SK-N-SH (cell line): ENCODE measurements at regions not wholly inside any gene's neighbourhood (a gene's known extent, or its start where the extent isn't known, plus 50 kb on each side); places are given as distances from the start of the nearest gene placed in this dataset.

Experiments
- CTCF ChIA-PET: fragments of 300-600, 350-600 bp; formaldehyde crosslinking; extraction: SDS; loops from one replicate; lab custom pipeline; 2021; lab: Yijun Ruan, JAX
- POLR2A ChIA-PET: fragments of 350-600 bp; sonication (Branson Sonifier 250); formaldehyde crosslinking; extraction: SDS; loops from one replicate; lab custom pipeline; 2020; ENCODE audit warnings: antibody characterized with exemption, inconsistent platforms; lab: Yijun Ruan, JAX
- DNase-seq: peaks from one replicate; pipeline ENCODE4 v3.0.0; 2012
- H2AFZ ChIP-seq: fragments of 200-600 bp; sonication (generic); 2 replicates; pipeline ENCODE4 v1.8.1; 2016; ENCODE audit warnings: antibody characterized with exemption, mild to moderate bottlenecking, low read depth
- H3F3A ChIP-seq: fragments of 200-600 bp; sonication (generic); replicated peaks from 2 replicates; pipeline ENCODE3; 2016; ENCODE audit warnings: antibody characterized with exemption, mild to moderate bottlenecking; ENCODE audit not compliant: insufficient read depth
- H3K27ac ChIP-seq, 2 experiments: fragments of 200-500 bp in 1 of 2; fragments of 200-600 bp in 1 of 2; sonication (Bioruptor generic) in 1 of 2; sonication (generic), shearing (Covaris generic) in 1 of 2; 2 replicates each; pipeline versions ENCODE4 v1.5.1 to v1.6.1; 2014 to 2016; ENCODE audit warnings: low read depth in 2 of 2, inconsistent platforms in 1 of 2, low read length in 1 of 2, mild to moderate bottlenecking in 1 of 2, mixed read lengths in 1 of 2
- H3K27me3 ChIP-seq: fragments of 200-600 bp; sonication (generic), shearing (Covaris generic); 2 replicates; pipeline ENCODE4 v1.6.1; 2016; ENCODE audit warnings: mixed run types; ENCODE audit not compliant: insufficient read depth
- H3K36me3 ChIP-seq, 2 experiments: fragments of 200-500 bp in 1 of 2; fragments of 200-600 bp in 1 of 2; sonication (Bioruptor generic) in 1 of 2; sonication (generic) in 1 of 2; replicated peaks in 1 of 2; 2 replicates each; pipeline versions ENCODE3 to v1.5.1; 2014 to 2016; ENCODE audit warnings: low read length in 1 of 2, mild to moderate bottlenecking in 1 of 2; ENCODE audit not compliant: insufficient read depth in 2 of 2, control insufficient read depth in 1 of 2
- H3K4me1 ChIP-seq, 2 experiments: fragments of 200-500 bp in 1 of 2; fragments of 200-600 bp in 1 of 2; sonication (Bioruptor generic) in 1 of 2; sonication (generic), shearing (Covaris generic) in 1 of 2; 2 replicates each; pipeline versions ENCODE4 v1.5.1 to v1.6.1; 2014 to 2016; ENCODE audit warnings: low read depth in 1 of 2, low read length in 1 of 2, mixed run types in 1 of 2; ENCODE audit not compliant: insufficient read depth in 2 of 2, control insufficient read depth in 1 of 2
- H3K4me2 ChIP-seq: fragments of 200-600 bp; sonication (generic), shearing (Covaris generic); 2 replicates; pipeline ENCODE4 v1.6.1; 2017; ENCODE audit warnings: mixed run types
- H3K4me3 ChIP-seq, 2 experiments: fragments of 200-500 bp in 1 of 2; fragments of 200-600 bp in 1 of 2; sonication (Bioruptor generic) in 1 of 2; sonication (generic), shearing (Covaris generic) in 1 of 2; 2 replicates each; pipeline versions ENCODE4 v1.5.1 to v1.8.1; 2014 to 2016; ENCODE audit warnings: low read depth in 2 of 2, inconsistent platforms in 1 of 2, low read length in 1 of 2, mild to moderate bottlenecking in 1 of 2, mixed read lengths in 1 of 2, moderate library complexity in 1 of 2
- H3K79me2 ChIP-seq: fragments of 200-600 bp; sonication (generic); 2 replicates; pipeline ENCODE4 v1.8.1; 2017; ENCODE audit warnings: mild to moderate bottlenecking; ENCODE audit not compliant: insufficient read depth
- H3K9ac ChIP-seq: fragments of 200-600 bp; sonication (generic); 2 replicates; pipeline ENCODE4 v1.6.1; 2017; ENCODE audit warnings: mixed run types
- H3K9me2 ChIP-seq: fragments of 200-600 bp; sonication (generic); 2 replicates; pipeline ENCODE4 v1.6.1; 2017; ENCODE audit warnings: mixed run types
- H3K9me3 ChIP-seq: fragments of 200-600 bp; sonication (generic); 2 replicates; pipeline ENCODE4 v1.6.1; 2017; ENCODE audit warnings: mixed run types, mild to moderate bottlenecking, moderate library complexity
- H4K20me1 ChIP-seq: fragments of 200-600 bp; sonication (generic); 2 replicates; pipeline ENCODE4 v1.6.1; 2017; ENCODE audit warnings: mild to moderate bottlenecking, mixed run types; ENCODE audit not compliant: insufficient read depth
- CHD2 ChIP-seq: fragments of 150-350 bp; IDR thresholded peaks from 2 replicates; pipeline ENCODE4 v1.6.1; 2018; ENCODE audit warnings: low read length; ENCODE audit not compliant: partially characterized antibody
- CTCF ChIP-seq: fragments of 200-600 bp; sonication (generic); IDR thresholded peaks from 2 replicates; pipeline ENCODE4 v1.6.1; 2017; ENCODE audit warnings: antibody characterized with exemption, mild to moderate bottlenecking, moderate library complexity
- EZH2phosphoT487 ChIP-seq: fragments of 200-600 bp; sonication (generic); IDR thresholded peaks from 2 replicates; pipeline ENCODE4 v1.6.1; 2017; ENCODE audit warnings: low read depth, mixed run types, mild to moderate bottlenecking, antibody characterized with exemption, moderate library complexity, borderline replicate concordance
- FOSL2 ChIP-seq: IDR thresholded peaks from 2 replicates; pipeline ENCODE4 v1.4.0; 2012; ENCODE audit warnings: low read depth, mild to moderate bottlenecking, moderate library complexity, borderline replicate concordance
- FOXJ3 ChIP-seq: sonication (generic); formaldehyde crosslinking; IDR thresholded peaks from 2 replicates; pipeline ENCODE4 v1.5.1; 2020; ENCODE audit warnings: mild to moderate bottlenecking, missing genetic modification reagents
- GABPA ChIP-seq: IDR thresholded peaks from 2 replicates; pipeline ENCODE4 v1.4.0; 2012; ENCODE audit warnings: low read depth, mild to moderate bottlenecking
- GATA2 ChIP-seq: sonication (generic); formaldehyde crosslinking; IDR thresholded peaks from 2 replicates; pipeline ENCODE4 v1.5.0; 2020; ENCODE audit warnings: mild to moderate bottlenecking, missing genetic modification reagents
- IRF3 ChIP-seq: fragments of 150-350 bp; IDR thresholded peaks from 2 replicates; pipeline ENCODE4 v1.6.1; 2016; ENCODE audit warnings: mild to moderate bottlenecking, low read depth, low read length
- JUND ChIP-seq: IDR thresholded peaks from 2 replicates; pipeline ENCODE4 v1.4.0; 2012
- MXI1 ChIP-seq: IDR thresholded peaks from 2 replicates; pipeline ENCODE4 v1.6.1; 2012; ENCODE audit warnings: mild to moderate bottlenecking, low read depth, low read length, improper control_type of control experiment
- NRF1 ChIP-seq: IDR thresholded peaks from 2 replicates; pipeline ENCODE4 v1.6.1; 2012; ENCODE audit warnings: low read depth, mild to moderate bottlenecking, low read length
- PBX3 ChIP-seq: IDR thresholded peaks from 2 replicates; pipeline ENCODE4; 2012
- POLR2AphosphoS5 ChIP-seq: IDR thresholded peaks from 2 replicates; pipeline ENCODE4 v1.6.1; 2012; ENCODE audit warnings: low read depth, low read length
- RAD21 ChIP-seq: IDR thresholded peaks from 2 replicates; pipeline ENCODE4 v1.6.1; 2012; ENCODE audit warnings: mild to moderate bottlenecking, low read length
- RCOR1 ChIP-seq: fragments of 150-350 bp; IDR thresholded peaks from 2 replicates; pipeline ENCODE4 v1.6.1; 2017; ENCODE audit warnings: antibody characterized with exemption, low read length
- SMC3 ChIP-seq: IDR thresholded peaks from 2 replicates; pipeline ENCODE4 v1.6.1; 2012; ENCODE audit warnings: low read depth, low read length, improper control_type of control experiment
- TAF1 ChIP-seq: IDR thresholded peaks from 2 replicates; pipeline ENCODE4 v1.6.1; 2012; ENCODE audit warnings: low read depth, mild to moderate bottlenecking, low read length, moderate library complexity, borderline replicate concordance
- TEAD4 ChIP-seq: IDR thresholded peaks from 2 replicates; pipeline ENCODE4 v1.4.0; 2012; ENCODE audit warnings: mild to moderate bottlenecking, borderline replicate concordance; ENCODE audit not compliant: insufficient read depth
- USF1 ChIP-seq: IDR thresholded peaks from 2 replicates; pipeline ENCODE4 v1.4.0; 2012; ENCODE audit warnings: low read depth, borderline replicate concordance
- USF2 ChIP-seq: fragments of 150-350 bp; IDR thresholded peaks from 2 replicates; pipeline ENCODE4 v1.6.1; 2017; ENCODE audit warnings: antibody characterized with exemption, low read length, low read depth, borderline replicate concordance
- WGBS: methylation state at CpG from one replicate; pipeline ENCODE4 v1.1.6; 2017; ENCODE audit warnings: low lambda C conversion rate; 5-methylcytosine and 5-hydroxymethylcytosine counted together

- WGBS: 60% methylated on average over 2 of the region's 4 CpGs
- Histone ChIP-seq H3K4me2 (no peak overlapping the region), H3K4me3 (no peak overlapping the region), H3K36me3 (no peaks in the 10 kb centered on the region), H3F3A (no peaks in the 10 kb centered on the region), H3K4me1 (no peaks in the 10 kb centered on the region; a peak in 1 of 4 replicates), H3K9me3 (no peaks in the 10 kb centered on the region), H3K27ac (no peak overlapping the region), H4K20me1 (no peaks in the 10 kb centered on the region), H2AFZ (no peak overlapping the region), H3K79me2 (no peaks in the 10 kb centered on the region), H3K9me2 (no peaks in the 10 kb centered on the region), H3K27me3 (no peaks in the 10 kb centered on the region), H3K9ac (no peak overlapping the region)
- no peak for DNase-seq
- POLR2A ChIA-PET: no interaction called here
- no peak for TF ChIP-seq GABPA
- TF ChIP-seq NRF1: no peak
- no peak for TF ChIP-seq CHD2
- no peak for TF ChIP-seq RCOR1
- TF ChIP-seq TAF1: no peak
- TF ChIP-seq MXI1: no peak
- no peak for TF ChIP-seq POLR2AphosphoS5
- no peak for TF ChIP-seq RAD21
- TF ChIP-seq JUND: no peak
- no peak for TF ChIP-seq FOXJ3 (CRISPR knock-in tag)
- CTCF ChIA-PET: no interaction called here
Measured at GRCh38 chr6:139829576-139829975, 455.1 kb upstream of the CITED2 start.

- H3K4me3 ChIP-seq: no peak overlapping the region
- ChIA-PET CTCF (no interaction called here), POLR2A (no interaction called here)
- no peaks in the 10 kb centered on the region for H3F3A ChIP-seq
- 81% methylated on average over 10 of the region's 10 CpGs for whole genome bisulfite sequencing
- no peak overlapping the region for H3K9ac ChIP-seq
- no peak for TF ChIP-seq RAD21
- no peak for TF ChIP-seq SMC3
- TF ChIP-seq CTCF: no peak
- no peak for TF ChIP-seq RCOR1
- TF ChIP-seq PBX3: no peak
- no peak for TF ChIP-seq GATA2 (CRISPR knock-in tag)
- TF ChIP-seq IRF3: no peak
- TF ChIP-seq NRF1: no peak
- TF ChIP-seq USF1: no peak
- TF ChIP-seq FOSL2: no peak
- TF ChIP-seq TEAD4: no peak
- no peak for TF ChIP-seq GABPA
- TF ChIP-seq EZH2phosphoT487: no peak
- TF ChIP-seq USF2: no peak
- no peak overlapping the region for H3K27ac ChIP-seq
- no peaks in the 10 kb centered on the region; a peak in 1 of 4 replicates for H3K4me1 ChIP-seq
- no peaks in the 10 kb centered on the region for H3K36me3 ChIP-seq
- H3K9me2 ChIP-seq: no peaks in the 10 kb centered on the region
- H2AFZ ChIP-seq: no peak overlapping the region
- H4K20me1 ChIP-seq: no peaks in the 10 kb centered on the region
- H3K4me2 ChIP-seq: no peak overlapping the region
- H3K9me3 ChIP-seq: no peaks in the 10 kb centered on the region
- DNase-seq: no peak
- no peaks in the 10 kb centered on the region for H3K79me2 ChIP-seq
- H3K27me3 ChIP-seq: no peaks in the 10 kb centered on the region
Measured at GRCh38 chr6:139828751-139829519, 454.5 kb upstream of the CITED2 start.
